ENCODE measurements at regions not wholly inside any gene's neighbourhood (a gene's known extent, or its start where the extent isn't known, plus 50 kb on each side); places are given as distances from the start of the nearest gene placed in this dataset.

- TF ChIP-seq REST (IDR thresholded peaks at IDR 0.05; ENCODE audit: insufficient read depth in 1 of 2, low read depth in 2 of 2, low read length in 2 of 2) (no peak), POLR2AphosphoS5 (IDR thresholded peaks at IDR 0.05; ENCODE audit: low read depth, low read length) (no peak)
Measured at GRCh38 chr17:36768394-36768793, 167.0 kb downstream of the MRM1 start.
